ENCODE measurements at regions not wholly inside any gene's neighbourhood (a gene's known extent, or its start where the extent isn't known, plus 50 kb on each side); places are given as distances from the start of the nearest gene placed in this dataset.

DNA sequence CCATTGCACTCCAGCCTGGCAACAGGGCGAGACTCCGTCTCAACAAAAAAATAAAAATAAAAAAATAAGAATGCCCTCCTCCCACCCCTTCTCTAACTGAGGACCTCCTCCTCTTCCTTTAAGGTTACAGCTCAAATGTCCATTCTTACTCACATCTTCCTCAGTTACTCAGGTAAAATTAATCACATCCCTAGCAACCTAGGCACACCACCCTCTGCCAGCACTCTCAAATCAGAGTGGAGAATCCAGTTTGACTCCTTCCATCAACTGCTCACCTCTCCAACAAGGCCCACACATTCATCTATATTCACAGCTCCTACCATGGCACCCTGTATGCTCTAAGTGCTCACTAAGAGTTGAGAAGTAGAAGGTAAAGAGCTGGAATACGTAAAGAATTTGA, 254.3 kb downstream of the ZEB2 start:
- no peak overlapping the region for H3K27ac Mint-ChIP-seq (ENCODE audit: unreplicated experiment)
- H3K36me3 Mint-ChIP-seq (ENCODE audit: low read depth) = peaks cover 2% of the 10 kb centered on the region
- DNase-seq (ENCODE audit: low spot score) = no peak
- no peaks in the 10 kb centered on the region for H3K4me1 Mint-ChIP-seq (ENCODE audit: low read depth)
- no peak overlapping the region for H3K4me3 Mint-ChIP-seq (ENCODE audit: unreplicated experiment)
- H3K27me3 Mint-ChIP-seq (ENCODE audit: low read depth) = no peaks in the 10 kb centered on the region
- TF ChIP-seq, protein P1, sequence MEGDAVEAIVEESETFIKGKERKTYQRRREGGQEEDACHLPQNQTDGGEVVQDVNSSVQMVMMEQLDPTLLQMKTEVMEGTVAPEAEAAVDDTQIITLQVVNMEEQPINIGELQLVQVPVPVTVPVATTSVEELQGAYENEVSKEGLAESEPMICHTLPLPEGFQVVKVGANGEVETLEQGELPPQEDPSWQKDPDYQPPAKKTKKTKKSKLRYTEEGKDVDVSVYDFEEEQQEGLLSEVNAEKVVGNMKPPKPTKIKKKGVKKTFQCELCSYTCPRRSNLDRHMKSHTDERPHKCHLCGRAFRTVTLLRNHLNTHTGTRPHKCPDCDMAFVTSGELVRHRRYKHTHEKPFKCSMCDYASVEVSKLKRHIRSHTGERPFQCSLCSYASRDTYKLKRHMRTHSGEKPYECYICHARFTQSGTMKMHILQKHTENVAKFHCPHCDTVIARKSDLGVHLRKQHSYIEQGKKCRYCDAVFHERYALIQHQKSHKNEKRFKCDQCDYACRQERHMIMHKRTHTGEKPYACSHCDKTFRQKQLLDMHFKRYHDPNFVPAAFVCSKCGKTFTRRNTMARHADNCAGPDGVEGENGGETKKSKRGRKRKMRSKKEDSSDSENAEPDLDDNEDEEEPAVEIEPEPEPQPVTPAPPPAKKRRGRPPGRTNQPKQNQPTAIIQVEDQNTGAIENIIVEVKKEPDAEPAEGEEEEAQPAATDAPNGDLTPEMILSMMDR (IDR thresholded peaks at IDR 0.05) = no peak
- H3K9me3 Mint-ChIP-seq (ENCODE audit: low read depth) = peaks cover 3% of the 10 kb centered on the region

DNA sequence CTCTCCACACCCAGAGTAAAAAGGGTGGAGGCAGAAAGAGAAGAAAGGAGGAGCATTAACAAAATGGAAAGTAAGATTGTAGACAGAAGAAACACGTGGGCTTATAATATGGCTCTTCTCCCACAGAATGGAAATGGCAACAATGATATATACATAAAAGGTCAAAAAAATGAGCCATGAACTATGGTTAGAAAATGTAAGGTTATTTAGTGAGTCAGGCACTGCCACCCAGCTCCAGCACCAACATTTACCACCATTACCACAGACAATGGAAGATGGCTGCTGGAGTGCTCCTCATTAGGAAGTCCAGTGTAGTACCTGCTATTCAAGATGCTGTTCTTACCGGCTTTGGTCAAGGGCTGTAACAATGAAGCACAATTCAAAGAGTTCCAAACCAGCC, 258.0 kb downstream of the ZEB2 start:
- Mint-ChIP-seq H3K4me3 (ENCODE audit: unreplicated experiment) (no peak overlapping the region), H3K27me3 (ENCODE audit: low read depth) (no peaks in the 10 kb centered on the region), H3K9me3 (ENCODE audit: low read depth) (peaks cover 20% of the 10 kb centered on the region), H3K4me1 (ENCODE audit: low read depth) (no peaks in the 10 kb centered on the region), H3K27ac (ENCODE audit: unreplicated experiment) (no peak overlapping the region), H3K36me3 (ENCODE audit: low read depth) (peaks cover 12% of the 10 kb centered on the region)
- TF ChIP-seq, protein P1 (IDR thresholded peaks at IDR 0.05) = no peak
- DNase-seq (ENCODE audit: low spot score) = no peak

DNA sequence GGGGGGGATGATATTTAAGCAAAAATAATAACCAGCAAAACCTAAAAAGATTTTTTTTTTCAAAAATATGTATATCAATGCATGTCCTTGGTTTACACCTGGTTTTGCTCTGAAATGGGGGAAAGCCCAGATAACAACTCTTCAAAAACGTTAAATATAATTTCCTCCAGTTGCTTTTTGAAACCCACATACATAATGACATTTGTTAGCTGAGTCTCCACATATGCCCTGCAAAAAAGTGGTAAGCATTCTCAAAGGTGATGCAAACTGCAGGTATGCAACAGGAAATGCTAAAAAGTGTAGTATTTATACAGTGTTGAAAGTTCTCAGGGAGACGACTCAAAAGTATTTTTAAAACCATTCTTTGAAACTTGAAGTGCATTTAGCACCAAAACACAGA, 258.6 kb downstream of the ZEB2 start:
- H3K4me3 Mint-ChIP-seq (ENCODE audit: unreplicated experiment) = no peak overlapping the region

DNA sequence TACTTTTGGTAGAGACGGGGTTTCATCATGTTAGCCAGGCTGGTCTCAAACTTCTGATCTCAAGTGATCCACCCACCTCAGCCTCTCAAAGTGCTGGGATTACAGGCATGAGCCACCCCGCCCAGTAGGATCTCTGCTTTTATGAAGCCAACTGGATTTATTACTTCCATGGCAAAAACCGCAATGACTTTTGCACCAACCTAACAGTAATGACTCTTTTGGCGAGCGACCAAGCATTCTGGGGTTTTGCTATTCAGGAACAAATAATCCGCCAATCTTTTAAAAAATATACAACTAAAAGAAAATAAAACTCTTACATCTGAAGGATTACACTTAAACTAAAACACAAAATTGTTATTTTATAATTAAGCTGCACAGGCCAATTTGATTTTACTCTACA, 260.6 kb downstream of the ZEB2 start:
- H3K27ac Mint-ChIP-seq (ENCODE audit: unreplicated experiment) = no peak overlapping the region
- H3K4me3 Mint-ChIP-seq (ENCODE audit: unreplicated experiment) = no peak overlapping the region
- peaks cover 20% of the 10 kb centered on the region for H3K9me3 Mint-ChIP-seq (ENCODE audit: low read depth)
- peaks cover 2% of the 10 kb centered on the region for H3K4me1 Mint-ChIP-seq (ENCODE audit: low read depth)
- no peak for DNase-seq (ENCODE audit: low spot score)
- no peaks in the 10 kb centered on the region for H3K27me3 Mint-ChIP-seq (ENCODE audit: low read depth)
- TF ChIP-seq, protein P1 (IDR thresholded peaks at IDR 0.05) = no peak
- H3K36me3 Mint-ChIP-seq (ENCODE audit: low read depth) = peaks cover 14% of the 10 kb centered on the region

More for the DNA sequence above, 258.6 kb downstream of the ZEB2 start:
- H3K27me3 Mint-ChIP-seq (ENCODE audit: low read depth) = no peaks in the 10 kb centered on the region
- H3K27ac Mint-ChIP-seq (ENCODE audit: unreplicated experiment) = no peak overlapping the region
- DNase-seq (ENCODE audit: low spot score) = no peak
- peaks cover 20% of the 10 kb centered on the region for H3K9me3 Mint-ChIP-seq (ENCODE audit: low read depth)
- peaks cover 14% of the 10 kb centered on the region for H3K36me3 Mint-ChIP-seq (ENCODE audit: low read depth)
- H3K4me1 Mint-ChIP-seq (ENCODE audit: low read depth) = peaks cover 2% of the 10 kb centered on the region
- TF ChIP-seq, protein P1 (IDR thresholded peaks at IDR 0.05) = no peak

DNA sequence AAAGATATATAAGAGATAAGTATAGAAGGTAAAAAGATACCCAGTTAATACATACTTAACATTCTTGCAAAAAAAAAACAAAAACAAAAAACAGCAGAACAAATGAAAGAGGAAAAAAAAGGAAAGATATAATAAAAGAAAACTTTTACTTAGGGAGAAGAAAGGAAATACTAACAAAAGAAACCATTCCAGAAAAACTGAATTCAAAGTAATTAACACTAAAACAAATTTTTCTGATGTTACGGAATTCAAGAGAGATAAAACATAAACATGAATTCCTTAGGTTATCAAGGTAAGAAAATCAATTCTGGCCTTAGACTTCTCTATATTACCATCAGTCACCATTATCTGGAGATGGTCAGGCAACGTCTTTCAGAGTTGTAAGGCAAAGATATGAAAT, 261.8 kb downstream of the ZEB2 start:
- Mint-ChIP-seq H3K27me3 (ENCODE audit: low read depth) (no peaks in the 10 kb centered on the region), H3K36me3 (ENCODE audit: low read depth) (peaks cover 18% of the 10 kb centered on the region)
- no peak for DNase-seq (ENCODE audit: low spot score)

More for the DNA sequence above, 261.8 kb downstream of the ZEB2 start:
- TF ChIP-seq, protein P1 (IDR thresholded peaks at IDR 0.05) = no peak
- Mint-ChIP-seq H3K4me3 (ENCODE audit: unreplicated experiment) (no peak overlapping the region), H3K4me1 (ENCODE audit: low read depth) (peaks cover 2% of the 10 kb centered on the region), H3K27ac (ENCODE audit: unreplicated experiment) (no peak overlapping the region), H3K9me3 (ENCODE audit: low read depth) (peaks cover 25% of the 10 kb centered on the region)

All from chondrocyte (in vitro differentiated cells).